ENCODE measurements at regions not wholly inside any gene's neighbourhood (a gene's known extent, or its start where the extent isn't known, plus 50 kb on each side); places are given as distances from the start of the nearest gene placed in this dataset.
A peak's percentile ranks its signal among the peaks of the same experiment; 100 is the strongest.

DNA sequence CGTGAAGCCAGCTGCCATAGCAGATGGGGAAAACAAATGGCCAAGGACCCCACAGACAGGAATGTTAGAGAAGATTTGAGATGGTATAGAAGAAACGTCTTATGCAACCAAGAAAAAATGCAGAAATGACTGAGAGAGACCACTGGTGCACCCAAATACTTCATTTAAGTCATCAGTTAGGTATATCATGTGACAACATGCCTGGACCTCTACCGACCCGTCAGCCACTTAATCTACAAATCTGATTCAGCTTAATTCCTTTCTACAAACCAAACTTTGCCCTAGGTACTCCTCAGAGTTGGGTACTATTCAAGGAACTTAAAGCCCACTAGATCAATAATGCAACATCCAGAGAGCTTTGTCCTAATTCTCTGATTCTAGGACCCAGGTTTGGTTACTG is 126.0 kb upstream of the UBE2E2 start:
- H3K27ac ChIP-seq, result no peak overlapping the region
- no peak overlapping the region for H3K4me3 ChIP-seq
- TF ChIP-seq POLR2A (IDR thresholded peaks at IDR 0.05) (no peak), POLR2AphosphoS5 (IDR thresholded peaks at IDR 0.05) (no peak), EP300 (IDR thresholded peaks at IDR 0.05) (no peak)
- TF ChIP-seq, protein P1, sequence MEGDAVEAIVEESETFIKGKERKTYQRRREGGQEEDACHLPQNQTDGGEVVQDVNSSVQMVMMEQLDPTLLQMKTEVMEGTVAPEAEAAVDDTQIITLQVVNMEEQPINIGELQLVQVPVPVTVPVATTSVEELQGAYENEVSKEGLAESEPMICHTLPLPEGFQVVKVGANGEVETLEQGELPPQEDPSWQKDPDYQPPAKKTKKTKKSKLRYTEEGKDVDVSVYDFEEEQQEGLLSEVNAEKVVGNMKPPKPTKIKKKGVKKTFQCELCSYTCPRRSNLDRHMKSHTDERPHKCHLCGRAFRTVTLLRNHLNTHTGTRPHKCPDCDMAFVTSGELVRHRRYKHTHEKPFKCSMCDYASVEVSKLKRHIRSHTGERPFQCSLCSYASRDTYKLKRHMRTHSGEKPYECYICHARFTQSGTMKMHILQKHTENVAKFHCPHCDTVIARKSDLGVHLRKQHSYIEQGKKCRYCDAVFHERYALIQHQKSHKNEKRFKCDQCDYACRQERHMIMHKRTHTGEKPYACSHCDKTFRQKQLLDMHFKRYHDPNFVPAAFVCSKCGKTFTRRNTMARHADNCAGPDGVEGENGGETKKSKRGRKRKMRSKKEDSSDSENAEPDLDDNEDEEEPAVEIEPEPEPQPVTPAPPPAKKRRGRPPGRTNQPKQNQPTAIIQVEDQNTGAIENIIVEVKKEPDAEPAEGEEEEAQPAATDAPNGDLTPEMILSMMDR (IDR thresholded peaks at IDR 0.05), result no peak
- H3K9me3 ChIP-seq, result no peaks in the 10 kb centered on the region
- WGBS, 2 donors (ENCODE audit: low coverage in 1 of 2), result 88 to 95% methylated on average over 4 of the region's 4 CpGs
- ATAC-seq, result no peak
- no peaks in the 10 kb centered on the region for H3K27me3 ChIP-seq
- H3K4me1 ChIP-seq, result peaks cover 0 to 37% (median 6%) of the 10 kb centered on the region in 3 donors
- no peaks in the 10 kb centered on the region for H3K36me3 ChIP-seq

DNA sequence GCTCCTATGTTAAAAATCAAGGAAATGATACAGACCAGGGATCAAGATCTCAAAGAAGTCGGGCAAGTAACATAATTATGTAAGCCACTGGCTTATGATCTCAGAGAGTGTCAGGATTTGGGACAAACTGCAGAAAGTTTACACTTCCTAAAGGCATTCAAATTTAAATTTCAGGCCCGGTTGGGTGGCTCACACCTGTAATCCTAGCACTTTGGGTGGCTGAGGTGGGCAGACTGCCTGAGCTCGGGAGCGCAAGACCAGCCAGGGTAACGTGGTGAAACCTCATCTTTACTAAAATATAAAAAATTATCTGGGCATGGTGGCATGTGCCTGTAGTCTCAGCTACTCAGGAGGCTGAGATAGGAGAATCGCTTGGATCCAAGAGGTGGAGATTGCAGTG is 124.4 kb upstream of the UBE2E2 start:
- H3K9me3 ChIP-seq, result no peaks in the 10 kb centered on the region
- H3K36me3 ChIP-seq, result no peaks in the 10 kb centered on the region
- WGBS, 2 donors (ENCODE audit: low coverage in 1 of 2), result 88 to 94% methylated on average over 2 to 3 of the region's 6 CpGs
- no peak overlapping the region for H3K4me3 ChIP-seq
- no peaks in the 10 kb centered on the region for H3K27me3 ChIP-seq
- H3K4me1 ChIP-seq, result peaks cover 0 to 37% (median 6%) of the 10 kb centered on the region in 3 donors
- no peak for ATAC-seq
- no peak overlapping the region for H3K27ac ChIP-seq
- TF ChIP-seq, protein P1 (IDR thresholded peaks at IDR 0.05), result no peak
- TF ChIP-seq EP300 (IDR thresholded peaks at IDR 0.05) (no peak), POLR2AphosphoS5 (IDR thresholded peaks at IDR 0.05) (no peak), POLR2A (IDR thresholded peaks at IDR 0.05) (no peak)

DNA sequence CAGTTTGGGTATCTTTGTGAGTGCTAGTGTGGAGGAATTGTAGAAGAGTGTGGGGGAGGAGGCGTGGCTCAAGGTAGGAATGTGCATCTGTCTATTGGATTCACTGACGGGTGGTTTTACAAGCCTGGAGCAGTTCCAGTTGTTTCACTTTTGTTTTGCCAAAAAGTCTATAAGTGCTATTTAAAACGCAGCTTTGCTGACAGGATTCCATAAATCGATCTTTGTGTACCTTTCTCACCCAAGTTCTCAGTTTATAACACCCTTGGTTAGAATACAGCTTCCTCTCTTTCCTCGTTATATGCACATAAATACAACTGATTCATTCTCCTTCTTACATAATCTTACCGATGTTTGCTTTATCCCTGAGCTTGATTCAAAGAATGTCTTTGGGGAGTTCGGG is 123.2 kb upstream of the UBE2E2 start:
- no peak for ATAC-seq
- Histone ChIP-seq H3K27me3 (no peaks in the 10 kb centered on the region), H3K36me3 (no peaks in the 10 kb centered on the region), H3K9me3 (no peaks in the 10 kb centered on the region), H3K4me1 (peaks cover 0 to 32% (median 6%) of the 10 kb centered on the region in 3 donors), H3K4me3 (peak overlapping the region in 1 of 2 donors; percentile 13), H3K27ac (no peak overlapping the region)
- 19 to 28% methylated on average over 7 of the region's 7 CpGs for WGBS, 2 donors (ENCODE audit: low coverage in 1 of 2)
- no peak for TF ChIP-seq POLR2A (IDR thresholded peaks at IDR 0.05)
- TF ChIP-seq, protein P1 (IDR thresholded peaks at IDR 0.05), result no peak
- no peak for TF ChIP-seq POLR2AphosphoS5 (IDR thresholded peaks at IDR 0.05)
- TF ChIP-seq EP300 (IDR thresholded peaks at IDR 0.05), result no peak

DNA sequence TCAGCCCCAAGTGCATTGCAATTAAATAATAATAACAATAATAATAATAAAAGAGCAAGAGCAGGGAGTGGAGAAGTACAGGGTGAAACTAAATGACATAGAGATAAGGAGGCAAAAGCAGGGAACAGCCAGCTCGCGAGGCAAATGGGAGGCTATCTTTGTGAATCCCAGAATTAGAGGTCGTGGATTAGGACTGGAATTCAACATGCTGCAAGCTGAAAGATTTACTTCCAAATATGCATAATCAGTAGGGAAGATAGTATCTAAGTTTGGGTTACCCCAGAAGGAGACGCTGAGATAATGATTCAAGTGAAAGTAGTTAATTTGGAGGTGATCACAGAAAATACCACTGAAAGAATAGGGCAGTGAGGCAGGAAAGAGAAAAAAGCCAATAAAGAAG is 119.4 kb upstream of the UBE2E2 start:
- H3K27ac ChIP-seq, result no peak overlapping the region
- ATAC-seq, result no peak
- no peaks in the 10 kb centered on the region for H3K27me3 ChIP-seq
- peaks cover 0 to 11% (median 0%) of the 10 kb centered on the region in 3 donors for H3K4me1 ChIP-seq
- no peaks in the 10 kb centered on the region for H3K36me3 ChIP-seq
- H3K9me3 ChIP-seq, result no peaks in the 10 kb centered on the region
- no peak overlapping the region for H3K4me3 ChIP-seq
- TF ChIP-seq EP300 (IDR thresholded peaks at IDR 0.05), result no peak
- no peak for TF ChIP-seq POLR2AphosphoS5 (IDR thresholded peaks at IDR 0.05)
- no peak for TF ChIP-seq POLR2A (IDR thresholded peaks at IDR 0.05)
- TF ChIP-seq, protein P1 (IDR thresholded peaks at IDR 0.05), result no peak
- 69 to 77% methylated on average over 4 of the region's 4 CpGs for WGBS, 2 donors (ENCODE audit: low coverage in 1 of 2)

DNA sequence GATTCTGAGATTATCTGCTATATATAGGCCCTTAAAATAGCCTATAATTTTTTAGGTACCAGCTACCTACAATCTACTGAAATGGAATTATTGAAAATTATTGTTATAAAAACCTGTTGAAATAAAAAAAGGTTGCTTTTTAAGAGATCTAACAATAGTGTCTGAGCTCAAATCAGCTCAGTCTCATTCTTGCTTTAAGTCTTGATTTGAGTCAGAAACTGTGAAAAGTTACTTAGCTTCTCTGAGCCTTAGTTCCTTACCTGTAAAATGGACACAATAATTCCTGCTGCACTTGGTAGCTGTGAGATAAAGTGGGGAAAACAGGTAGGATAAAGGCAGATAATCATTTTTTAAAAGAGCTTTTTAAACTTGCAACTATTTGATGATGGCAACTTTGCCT is 118.8 kb upstream of the UBE2E2 start:
- no peaks in the 10 kb centered on the region for H3K36me3 ChIP-seq
- H3K9me3 ChIP-seq, result no peaks in the 10 kb centered on the region
- TF ChIP-seq EP300 (IDR thresholded peaks at IDR 0.05), result no peak
- no peak for TF ChIP-seq POLR2A (IDR thresholded peaks at IDR 0.05)
- TF ChIP-seq, protein P1 (IDR thresholded peaks at IDR 0.05), result no peak
- no peak for TF ChIP-seq POLR2AphosphoS5 (IDR thresholded peaks at IDR 0.05)
- no peak overlapping the region for H3K4me3 ChIP-seq
- no peak for ATAC-seq
- no peaks in the 10 kb centered on the region for H3K27me3 ChIP-seq
- H3K4me1 ChIP-seq, result peaks cover 0 to 11% (median 0%) of the 10 kb centered on the region in 3 donors
- no peak overlapping the region for H3K27ac ChIP-seq

All from gastroesophageal sphincter (tissue), 4 donors.